Right atrium auricular region (tissue), 2 donors: ENCODE measurements at regions not wholly inside any gene's neighbourhood (a gene's known extent, or its start where the extent isn't known, plus 50 kb on each side); places are given as distances from the start of the nearest gene placed in this dataset.
"Not testable (repeated sequence)": the region's sequence is repeated elsewhere in the genome, so short reads cannot be mapped to it uniquely, and the experiment has no call there.

Source experiments
- DNase-seq: peaks from one replicate; pipeline ENCODE4 v3.0.0-alpha.2; 2019; ENCODE audit warnings: low spot score
- H3K27ac ChIP-seq, 2 donors: fragments of 200-600 bp; sonication (generic); 1 replicate in 1 of 2; 2 replicates in 1 of 2; pipeline ENCODE4 v1.5.1; 2016 to 2019
- H3K27me3 ChIP-seq, 2 donors: fragments of 200-600 bp; sonication (generic); one replicate each; pipeline versions ENCODE4 v1.5.1 to v1.6.0; 2017 to 2019
- H3K36me3 ChIP-seq: fragments of 200-600 bp; sonication (generic); one replicate; pipeline ENCODE4 v1.5.1; 2016
- H3K4me1 ChIP-seq, 2 donors: fragments of 200-600 bp; sonication (generic); one replicate each; pipeline versions ENCODE4 v1.5.1 to v1.6.0; 2017 to 2019
- H3K4me3 ChIP-seq, 2 donors: fragments of 200-600 bp; sonication (generic); 1 replicate in 1 of 2; 2 replicates in 1 of 2; pipeline ENCODE4 v1.5.1; 2017 to 2019; ENCODE audit warnings: mild to moderate bottlenecking in 1 of 2, moderate library complexity in 1 of 2
- H3K9me3 ChIP-seq, 2 donors: fragments of 200-600 bp; sonication (generic); one replicate each; pipeline ENCODE4 v1.5.1; 2019
- TF ChIP-seq, protein P1 (sequence below), 2 donors: fragments of 200-600 bp; sonication (generic); IDR thresholded peaks; one replicate each; pipeline ENCODE4 v1.5.1; 2019; ENCODE audit warnings: antibody characterized with exemption in 2 of 2

DNA sequence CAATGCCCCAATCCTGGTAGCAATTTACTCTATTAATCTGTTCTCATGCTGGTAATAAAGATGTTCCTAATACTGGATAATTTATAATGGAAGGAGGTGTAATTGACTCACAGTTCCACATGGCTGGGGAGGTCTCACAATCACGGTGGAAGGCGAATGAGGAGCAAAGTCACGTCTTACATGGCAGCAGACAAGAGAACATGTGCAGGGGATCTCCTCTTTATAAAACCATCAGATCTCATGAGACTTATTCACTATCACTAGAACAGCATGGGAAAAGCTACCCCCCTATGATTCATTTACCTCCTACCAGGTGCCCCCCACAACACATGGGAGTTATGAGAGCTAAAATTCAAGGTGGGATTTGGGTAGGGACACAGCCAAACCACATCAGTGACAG is 872.2 kb downstream of the ANKRD7 start:
- no peaks in the 10 kb centered on the region for H3K4me1 ChIP-seq
- TF ChIP-seq, protein P1, sequence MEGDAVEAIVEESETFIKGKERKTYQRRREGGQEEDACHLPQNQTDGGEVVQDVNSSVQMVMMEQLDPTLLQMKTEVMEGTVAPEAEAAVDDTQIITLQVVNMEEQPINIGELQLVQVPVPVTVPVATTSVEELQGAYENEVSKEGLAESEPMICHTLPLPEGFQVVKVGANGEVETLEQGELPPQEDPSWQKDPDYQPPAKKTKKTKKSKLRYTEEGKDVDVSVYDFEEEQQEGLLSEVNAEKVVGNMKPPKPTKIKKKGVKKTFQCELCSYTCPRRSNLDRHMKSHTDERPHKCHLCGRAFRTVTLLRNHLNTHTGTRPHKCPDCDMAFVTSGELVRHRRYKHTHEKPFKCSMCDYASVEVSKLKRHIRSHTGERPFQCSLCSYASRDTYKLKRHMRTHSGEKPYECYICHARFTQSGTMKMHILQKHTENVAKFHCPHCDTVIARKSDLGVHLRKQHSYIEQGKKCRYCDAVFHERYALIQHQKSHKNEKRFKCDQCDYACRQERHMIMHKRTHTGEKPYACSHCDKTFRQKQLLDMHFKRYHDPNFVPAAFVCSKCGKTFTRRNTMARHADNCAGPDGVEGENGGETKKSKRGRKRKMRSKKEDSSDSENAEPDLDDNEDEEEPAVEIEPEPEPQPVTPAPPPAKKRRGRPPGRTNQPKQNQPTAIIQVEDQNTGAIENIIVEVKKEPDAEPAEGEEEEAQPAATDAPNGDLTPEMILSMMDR (IDR thresholded peaks at IDR 0.05), result no peak

DNA sequence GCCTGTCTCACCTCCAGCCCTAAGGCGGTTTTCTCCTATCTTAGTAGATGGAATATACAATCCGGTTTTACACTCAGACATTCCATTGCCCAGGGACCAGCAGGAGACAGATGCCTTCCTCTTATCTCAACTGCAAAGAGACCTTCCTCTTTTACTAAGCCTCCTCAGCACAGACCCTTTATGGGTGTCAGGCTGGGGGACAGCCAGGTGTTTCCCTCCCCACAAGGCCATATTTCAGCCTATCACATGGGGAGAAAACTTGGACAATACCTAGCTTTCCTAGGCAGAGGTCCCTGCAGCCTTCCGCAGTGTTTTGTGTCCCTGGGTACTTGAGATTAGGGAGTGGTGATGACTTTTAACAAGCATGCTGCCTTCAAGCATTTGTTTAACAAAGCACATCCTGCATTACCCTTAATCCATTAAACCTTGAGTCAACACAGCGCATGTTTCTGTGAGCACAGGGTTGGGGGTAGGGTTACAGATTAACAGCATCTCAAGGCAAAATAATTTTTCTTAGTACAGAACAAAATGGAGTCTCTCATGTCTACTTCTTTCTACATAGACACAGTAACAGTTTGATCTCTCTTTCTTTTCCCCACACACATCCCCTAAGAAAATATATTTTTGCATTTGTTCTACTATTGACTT is 876.2 kb downstream of the ANKRD7 start:
- not testable (repeated sequence) for H3K9me3 ChIP-seq, H3K4me1 ChIP-seq, H3K4me3 ChIP-seq, H3K36me3 ChIP-seq, H3K27me3 ChIP-seq, H3K27ac ChIP-seq, DNase-seq

More for the DNA sequence above, 872.2 kb downstream of the ANKRD7 start:
- H3K27me3 ChIP-seq, result no peaks in the 10 kb centered on the region
- no peaks in the 10 kb centered on the region for H3K36me3 ChIP-seq
- no peak overlapping the region for H3K4me3 ChIP-seq
- H3K9me3 ChIP-seq, result no peaks in the 10 kb centered on the region
- no peak for DNase-seq
- H3K27ac ChIP-seq, result no peak overlapping the region

DNA sequence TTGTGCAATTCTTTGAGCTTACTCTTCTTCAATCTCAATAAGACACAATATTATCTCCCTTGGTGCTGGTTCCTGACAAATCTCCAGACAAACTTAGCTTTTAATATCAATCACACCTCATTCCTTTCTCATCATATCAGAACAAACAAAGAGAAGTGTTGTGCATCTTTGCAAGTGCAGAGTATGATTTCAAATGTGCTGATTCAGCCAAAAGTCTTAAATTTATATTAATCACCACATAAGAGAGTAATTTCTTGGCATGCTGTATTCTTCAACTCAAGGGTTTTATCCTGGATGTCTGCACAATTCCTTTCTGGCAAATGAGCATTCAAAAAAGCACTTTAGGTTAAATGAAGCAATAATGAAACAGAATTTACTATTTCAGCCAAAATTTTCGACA is 877.8 kb downstream of the ANKRD7 start:
- Histone ChIP-seq H3K27me3 (no peaks in the 10 kb centered on the region), H3K27ac (no peak overlapping the region), H3K4me3 (no peak overlapping the region), H3K9me3 (no peaks in the 10 kb centered on the region), H3K4me1 (no peaks in the 10 kb centered on the region), H3K36me3 (no peaks in the 10 kb centered on the region)
- TF ChIP-seq, protein P1 (IDR thresholded peaks at IDR 0.05), result no peak
- no peak for DNase-seq

DNA sequence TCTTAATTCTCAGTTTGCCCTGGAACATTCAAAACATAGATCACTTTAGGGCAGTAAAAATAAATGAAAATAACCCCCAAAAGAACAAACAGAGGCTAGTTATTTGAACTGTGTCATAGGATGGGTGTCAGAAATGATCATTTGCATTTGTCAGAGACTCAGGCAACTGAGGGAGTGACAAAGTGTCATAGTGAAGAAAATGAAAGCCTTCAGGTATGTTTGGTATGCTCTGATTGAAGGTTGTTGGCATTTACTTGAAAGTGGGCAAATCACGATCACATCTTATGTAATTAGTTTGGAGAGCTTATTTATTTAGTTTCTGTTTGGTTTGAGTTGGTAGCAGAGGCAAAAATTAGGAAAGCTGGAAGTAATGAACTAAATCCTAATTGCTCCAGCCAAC is 880.9 kb downstream of the ANKRD7 start:
- no peaks in the 10 kb centered on the region for H3K36me3 ChIP-seq
- no peaks in the 10 kb centered on the region for H3K9me3 ChIP-seq
- TF ChIP-seq, protein P1 (IDR thresholded peaks at IDR 0.05), result no peak
- DNase-seq, result no peak
- no peaks in the 10 kb centered on the region for H3K4me1 ChIP-seq
- H3K4me3 ChIP-seq, result no peak overlapping the region
- no peak overlapping the region for H3K27ac ChIP-seq
- no peaks in the 10 kb centered on the region for H3K27me3 ChIP-seq

DNA sequence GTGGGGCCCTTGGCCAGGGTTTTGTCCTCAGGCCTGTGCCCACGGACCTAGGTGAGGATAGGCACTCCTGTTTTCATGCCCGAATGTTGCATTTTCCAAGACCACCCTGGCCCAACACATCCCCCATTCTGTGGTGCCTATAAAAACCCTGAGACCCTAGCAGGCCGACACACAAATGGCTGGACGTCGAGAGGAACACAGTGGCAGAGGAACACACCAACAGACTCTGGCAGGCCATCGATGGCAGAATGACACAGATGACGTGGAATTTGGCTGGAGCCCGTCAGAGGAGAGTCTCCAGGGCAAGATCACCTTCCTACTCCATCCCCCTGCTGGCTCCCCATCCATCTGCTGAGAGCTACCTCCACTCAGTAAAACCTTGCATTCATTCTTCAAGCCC is 898.8 kb downstream of the ANKRD7 start:
- TF ChIP-seq, protein P1 (IDR thresholded peaks at IDR 0.05), result no peak
- no peaks in the 10 kb centered on the region for H3K9me3 ChIP-seq
- no peak for DNase-seq
- no peaks in the 10 kb centered on the region for H3K27me3 ChIP-seq
- H3K27ac ChIP-seq, result no peak overlapping the region
- no peaks in the 10 kb centered on the region for H3K36me3 ChIP-seq
- H3K4me3 ChIP-seq, result no peak overlapping the region
- H3K4me1 ChIP-seq, result no peaks in the 10 kb centered on the region

DNA sequence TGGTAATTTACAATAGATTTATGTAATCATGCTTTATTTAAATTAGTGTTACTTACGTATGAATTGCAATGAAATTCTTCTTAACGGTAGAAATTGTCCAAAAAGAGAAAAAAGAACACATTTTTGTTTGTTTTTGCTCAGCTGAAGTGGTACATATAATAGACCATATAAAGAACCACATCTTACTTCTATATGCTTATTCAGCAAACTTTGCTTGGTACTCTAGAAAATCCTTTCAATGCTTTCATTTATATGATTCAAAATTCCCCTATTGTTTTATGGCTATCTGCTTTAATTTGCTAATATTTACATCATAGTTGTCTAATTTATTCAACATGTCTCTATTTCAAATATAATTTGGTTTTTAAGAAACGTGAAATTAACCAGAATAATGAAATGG is 903.2 kb downstream of the ANKRD7 start:
- Histone ChIP-seq H3K36me3 (no peaks in the 10 kb centered on the region), H3K27me3 (no peaks in the 10 kb centered on the region), H3K4me3 (no peak overlapping the region), H3K4me1 (no peaks in the 10 kb centered on the region), H3K27ac (no peak overlapping the region), H3K9me3 (no peaks in the 10 kb centered on the region)
- no peak for DNase-seq
- TF ChIP-seq, protein P1 (IDR thresholded peaks at IDR 0.05), result no peak
